HG02610 (cell line): ENCODE measurements at regions not wholly inside any gene's neighbourhood (a gene's known extent, or its start where the extent isn't known, plus 50 kb on each side); places are given as distances from the start of the nearest gene placed in this dataset.
"Not testable (repeated sequence)": the region's sequence is repeated elsewhere in the genome, so short reads cannot be mapped to it uniquely, and the experiment has no call there.

Experiments
- ATAC-seq: cut with Tn5 transposase; IDR thresholded peaks from one replicate; pipeline ENCODE4 v1.9.1; 2021; ENCODE audit warnings: mild to moderate bottlenecking, moderate library complexity; ENCODE audit not compliant: unreplicated experiment

- ATAC-seq: no peak
These were observed 1369.7 kb upstream of the C9orf72 start for GRCh38 chr9:28942941-28943340.

- no peak for ATAC-seq
These were observed 1373.4 kb upstream of the C9orf72 start for GRCh38 chr9:28946648-28947047.

- no peak for ATAC-seq
These were observed 1378.7 kb upstream of the C9orf72 start for GRCh38 chr9:28951945-28952344.

GRCh38 chr9:28956116-28956880 lies 1383.0 kb upstream of the C9orf72 start:
- no peak for ATAC-seq

GRCh38 chr9:28960602-28961001 lies 1387.3 kb upstream of the C9orf72 start:
- ATAC-seq: no peak

- no peak for ATAC-seq
These were observed 1388.3 kb upstream of the C9orf72 start for GRCh38 chr9:28961623-28962022.

GRCh38 chr9:28967226-28967625 lies 1393.9 kb upstream of the C9orf72 start:
- no peak for ATAC-seq

GRCh38 chr9:28970241-28970654 lies 1397.0 kb upstream of the C9orf72 start:
- ATAC-seq: no peak

GRCh38 chr9:28971881-28972280 lies 1398.6 kb upstream of the C9orf72 start:
- ATAC-seq: no peak

- no peak for ATAC-seq
These were observed 1403.0 kb upstream of the C9orf72 start for GRCh38 chr9:28976250-28976649.

- no peak for ATAC-seq
These were observed 1403.4 kb upstream of the C9orf72 start for GRCh38 chr9:28976684-28977083.

- ATAC-seq: no peak
These were observed 1407.8 kb upstream of the C9orf72 start for GRCh38 chr9:28981129-28981528.

- no peak for ATAC-seq
These were observed 1408.4 kb upstream of the C9orf72 start for GRCh38 chr9:28981711-28982110.

GRCh38 chr9:28984016-28984415 lies 1410.7 kb upstream of the C9orf72 start:
- ATAC-seq: no peak

- ATAC-seq: not testable (repeated sequence)
These were observed 1416.7 kb upstream of the C9orf72 start for GRCh38 chr9:28990009-28990408.

GRCh38 chr9:28999057-28999456 lies 1425.8 kb upstream of the C9orf72 start:
- ATAC-seq: no peak

- no peak for ATAC-seq
These were observed 1426.5 kb upstream of the C9orf72 start for GRCh38 chr9:28999806-29000205.

GRCh38 chr9:29001006-29001405 lies 1427.7 kb upstream of the C9orf72 start:
- no peak for ATAC-seq

GRCh38 chr9:29004988-29005387 lies 1431.7 kb upstream of the C9orf72 start:
- no peak for ATAC-seq

GRCh38 chr9:29006628-29007027 lies 1433.3 kb upstream of the C9orf72 start:
- no peak for ATAC-seq

- ATAC-seq: no peak
These were observed 1439.6 kb upstream of the C9orf72 start for GRCh38 chr9:29012911-29013310.

GRCh38 chr9:29021632-29022031 lies 1448.4 kb upstream of the C9orf72 start:
- no peak for ATAC-seq

GRCh38 chr9:29038332-29038731 lies 1465.1 kb upstream of the C9orf72 start:
- no peak for ATAC-seq
